ENCODE measurements at regions not wholly inside any gene's neighbourhood (a gene's known extent, or its start where the extent isn't known, plus 50 kb on each side); places are given as distances from the start of the nearest gene placed in this dataset.

- ChIA-PET CTCF (no interaction called here), POLR2A (no interaction called here)
- Mint-ChIP-seq H3K27me3 (ENCODE audit: low read depth) (no peaks in the 10 kb centered on the region), H3K36me3 (no peaks in the 10 kb centered on the region), H3K4me1 (no peaks in the 10 kb centered on the region), H3K4me3 (no peak overlapping the region), H3K9me3 (peaks cover 26% of the 10 kb centered on the region), H3K27ac (no peak overlapping the region)
- no peak for ATAC-seq
- DNase-seq (ENCODE audit: low spot score): no peak
- TF ChIP-seq E2F4 (CRISPR knock-in tag; IDR thresholded peaks at IDR 0.05; ENCODE audit: borderline replicate concordance, low read depth) (no peak), NFE2L1 (CRISPR knock-in tag; IDR thresholded peaks at IDR 0.05) (no peak), ZBTB21 (CRISPR knock-in tag; IDR thresholded peaks at IDR 0.05; ENCODE audit: borderline replicate concordance) (no peak), NR2C2 (CRISPR knock-in tag; IDR thresholded peaks at IDR 0.05) (no peak), NFYB (CRISPR knock-in tag; conservative IDR thresholded peaks at IDR 0.05; ENCODE audit: low read depth) (no peak), CBFB (CRISPR knock-in tag; IDR thresholded peaks at IDR 0.05; ENCODE audit: low read depth) (no peak), SP1 (CRISPR knock-in tag; conservative IDR thresholded peaks at IDR 0.05) (no peak), E2F5 (CRISPR knock-in tag; IDR thresholded peaks at IDR 0.05) (no peak)
These were observed 104.3 kb downstream of the METTL4 start for GRCh38 chr18:2466978-2467377.

GRCh38 chr18:2468051-2468450 lies 103.3 kb downstream of the METTL4 start:
- Mint-ChIP-seq H3K4me3 (no peak overlapping the region), H3K4me1 (no peaks in the 10 kb centered on the region), H3K27me3 (ENCODE audit: low read depth) (no peaks in the 10 kb centered on the region), H3K9me3 (peaks cover 30% of the 10 kb centered on the region), H3K36me3 (no peaks in the 10 kb centered on the region), H3K27ac (no peak overlapping the region)
- DNase-seq (ENCODE audit: low spot score) (no peak), ATAC-seq (no peak)
- CTCF ChIA-PET: no interaction called here
- POLR2A ChIA-PET: no interaction called here
- TF ChIP-seq ATF1 (CRISPR knock-in tag; IDR thresholded peaks at IDR 0.05) (no peak), JAZF1 (CRISPR knock-in tag; IDR thresholded peaks at IDR 0.05) (no peak), ZNF671 (CRISPR knock-in tag; IDR thresholded peaks at IDR 0.05) (no peak), E2F4 (CRISPR knock-in tag; IDR thresholded peaks at IDR 0.05; ENCODE audit: borderline replicate concordance, low read depth) (no peak), ZNF281 (CRISPR knock-in tag; IDR thresholded peaks at IDR 0.05) (no peak), AR (CRISPR knock-in tag; IDR thresholded peaks at IDR 0.05) (no peak), SP1 (CRISPR knock-in tag; conservative IDR thresholded peaks at IDR 0.05) (no peak), CDX4 (CRISPR knock-in tag; IDR thresholded peaks at IDR 0.05; ENCODE audit: borderline replicate concordance) (no peak), IRF1 (CRISPR knock-in tag; IDR thresholded peaks at IDR 0.05) (no peak), FOXP4 (CRISPR knock-in tag; IDR thresholded peaks at IDR 0.05) (no peak), ATF6 (CRISPR knock-in tag; IDR thresholded peaks at IDR 0.05) (no peak), ATF2 (CRISPR knock-in tag; IDR thresholded peaks at IDR 0.05; ENCODE audit: borderline replicate concordance, low read depth) (no peak), ZNF121 (CRISPR knock-in tag; IDR thresholded peaks at IDR 0.05) (no peak)

Data from WTC11 (cell line).